Mesenchymal stem cell (in vitro differentiated cells and primary cell): ENCODE measurements at regions not wholly inside any gene's neighbourhood (a gene's known extent, or its start where the extent isn't known, plus 50 kb on each side); places are given as distances from the start of the nearest gene placed in this dataset.

ENCODE experiments used
- DNase-seq: peaks from one replicate; pipeline ENCODE4 v3.0.0-alpha.2; 2013
- H2AFZ ChIP-seq: one replicate; pipeline ENCODE4 v1.6.1; 2013; ENCODE audit warnings: low read depth, mild to moderate bottlenecking, control low read depth, inconsistent platforms, low read length, moderate library complexity
- H2AK5ac ChIP-seq: 2 replicates; pipeline ENCODE4 v1.6.1; 2013; ENCODE audit warnings: low read length, moderate library complexity, mild to moderate bottlenecking, inconsistent platforms; ENCODE audit not compliant: severe bottlenecking
- H2BK120ac ChIP-seq: one replicate; pipeline ENCODE4 v1.6.1; 2013; ENCODE audit warnings: low read depth, mild to moderate bottlenecking, inconsistent platforms, low read length, moderate library complexity
- H2BK12ac ChIP-seq, 2 experiments: one replicate each; pipeline ENCODE4 v1.6.1; 2013; ENCODE audit warnings: inconsistent platforms in 2 of 2, low read length in 2 of 2, mild to moderate bottlenecking in 2 of 2, moderate library complexity in 2 of 2, control low read depth in 1 of 2
- H2BK15ac ChIP-seq: one replicate; pipeline ENCODE4 v1.6.1; 2013; ENCODE audit warnings: mild to moderate bottlenecking, low read depth, inconsistent platforms; ENCODE audit not compliant: poor library complexity, severe bottlenecking
- H2BK5ac ChIP-seq: 2 replicates; pipeline ENCODE4 v1.6.1; 2013; ENCODE audit warnings: low read depth, mild to moderate bottlenecking, low read length, control low read depth, inconsistent platforms; ENCODE audit not compliant: poor library complexity, severe bottlenecking
- H3K14ac ChIP-seq, 2 experiments: one replicate each; pipeline ENCODE4 v1.6.1; 2013; ENCODE audit warnings: inconsistent platforms in 2 of 2, low read length in 2 of 2, control low read depth in 1 of 2, mild to moderate bottlenecking in 1 of 2, moderate library complexity in 1 of 2
- H3K18ac ChIP-seq, 2 experiments: one replicate each; pipeline ENCODE4 v1.6.1; 2013; ENCODE audit warnings: inconsistent platforms in 2 of 2, low read length in 2 of 2, control low read depth in 1 of 2, low read depth in 1 of 2, mild to moderate bottlenecking in 1 of 2
- H3K23ac ChIP-seq, 2 experiments: one replicate each; pipeline ENCODE4 v1.6.1; 2013; ENCODE audit warnings: inconsistent platforms in 2 of 2, low read length in 2 of 2, mild to moderate bottlenecking in 2 of 2, moderate library complexity in 2 of 2, control low read depth in 1 of 2
- H3K27ac ChIP-seq: 2 replicates; pipeline ENCODE4 v1.5.1; 2013; ENCODE audit warnings: mild to moderate bottlenecking, moderate library complexity, low read length, control low read depth, inconsistent platforms; ENCODE audit not compliant: poor library complexity, severe bottlenecking
- H3K27me3 ChIP-seq, 2 experiments: 2 replicates each; pipeline versions ENCODE4 v1.6.1 to v1.7.0; 2013; ENCODE audit warnings: low read length in 2 of 2, mild to moderate bottlenecking in 2 of 2, moderate library complexity in 2 of 2, control low read depth in 1 of 2, inconsistent platforms in 1 of 2; ENCODE audit not compliant: control insufficient read depth in 1 of 2, insufficient read depth in 1 of 2
- H3K36me3 ChIP-seq, 2 experiments: 2 replicates each; pipeline versions ENCODE4 v1.6.1 to v1.7.0; 2013; ENCODE audit warnings: low read length in 2 of 2, control low read depth in 1 of 2, inconsistent platforms in 1 of 2, low read depth in 1 of 2, mild to moderate bottlenecking in 1 of 2; ENCODE audit not compliant: insufficient read depth in 2 of 2, control insufficient read depth in 1 of 2
- H3K4ac ChIP-seq, 2 experiments: one replicate each; pipeline ENCODE4 v1.6.1; 2013; ENCODE audit warnings: inconsistent platforms in 2 of 2, low read length in 2 of 2, mild to moderate bottlenecking in 2 of 2, moderate library complexity in 2 of 2, control low read depth in 1 of 2, low read depth in 1 of 2
- H3K4me1 ChIP-seq: 2 replicates; pipeline ENCODE4 v1.6.1; 2013; ENCODE audit warnings: low read depth, low read length, control low read depth; ENCODE audit not compliant: control insufficient read depth, insufficient read depth
- H3K4me2 ChIP-seq: 2 replicates; pipeline ENCODE4 v1.6.1; 2013; ENCODE audit warnings: low read length, mild to moderate bottlenecking, inconsistent platforms; ENCODE audit not compliant: poor library complexity, severe bottlenecking
- H3K4me3 ChIP-seq, 2 experiments: 2 replicates each; pipeline versions ENCODE4 v1.5.1 to v1.7.0; 2013; ENCODE audit warnings: low read length in 2 of 2, mild to moderate bottlenecking in 2 of 2, control low read depth in 1 of 2, low read depth in 1 of 2; ENCODE audit not compliant: insufficient read depth in 1 of 2
- H3K79me1 ChIP-seq: replicated peaks from 2 replicates; pipeline ENCODE4 v1.6.1; 2013; ENCODE audit warnings: mild to moderate bottlenecking, control low read depth, low read length, inconsistent platforms; ENCODE audit not compliant: poor library complexity, severe bottlenecking
- H3K9ac ChIP-seq: 2 replicates; pipeline ENCODE4 v1.7.0; 2013; ENCODE audit warnings: mild to moderate bottlenecking, low read length, moderate library complexity
- H3K9me3 ChIP-seq: 2 replicates; pipeline ENCODE4 v1.7.0; 2013; ENCODE audit warnings: mild to moderate bottlenecking, low read length; ENCODE audit not compliant: control insufficient read depth
- H4K8ac ChIP-seq: one replicate; pipeline ENCODE4 v1.6.1; 2013; ENCODE audit warnings: inconsistent platforms, mild to moderate bottlenecking, low read length, moderate library complexity
- H4K91ac ChIP-seq: one replicate; pipeline ENCODE4 v1.6.1; 2013; ENCODE audit warnings: mild to moderate bottlenecking, low read length, inconsistent platforms
- WGBS: methylation state at CpG from one replicate; pipeline ENCODE4 v1.1.7; 2013; ENCODE audit warnings: mixed read lengths; 5-methylcytosine and 5-hydroxymethylcytosine counted together

- H3K14ac ChIP-seq: no peak overlapping the region
- no peak overlapping the region for H3K27ac ChIP-seq
- no peak overlapping the region for H3K4me2 ChIP-seq
- no peak overlapping the region for H3K4ac ChIP-seq
- H3K79me1 ChIP-seq: no peaks in the 10 kb centered on the region
- no peak for DNase-seq
- no peak overlapping the region for H3K4me3 ChIP-seq
- H3K4me1 ChIP-seq: no peaks in the 10 kb centered on the region
- no peak overlapping the region for H2AFZ ChIP-seq
- no peak overlapping the region for H3K23ac ChIP-seq
- no peak overlapping the region for H2BK120ac ChIP-seq
- H2BK12ac ChIP-seq: no peak overlapping the region
- no peak overlapping the region for H4K91ac ChIP-seq
- H2AK5ac ChIP-seq: no peak overlapping the region
- peaks cover 2% of the 10 kb centered on the region for H3K9me3 ChIP-seq
- H3K27me3 ChIP-seq: no peaks in the 10 kb centered on the region
- WGBS: no CpG with 5 or more reads among the region's 1 CpG
- H2BK5ac ChIP-seq: no peak overlapping the region
- no peak overlapping the region for H3K9ac ChIP-seq
- no peak overlapping the region for H4K8ac ChIP-seq
- H3K18ac ChIP-seq: no peak overlapping the region
- H3K36me3 ChIP-seq: no peaks in the 10 kb centered on the region
- H2BK15ac ChIP-seq: no peak overlapping the region
Measured at GRCh38 chr2:51297488-51297887, 265.6 kb upstream of the NRXN1 start.

GRCh38 chr2:51293566-51294200 is 261.8 kb upstream of the NRXN1 start:
- no peak overlapping the region for H2BK15ac ChIP-seq
- no peak overlapping the region for H3K4me3 ChIP-seq
- peaks cover 2% of the 10 kb centered on the region for H3K9me3 ChIP-seq
- H3K4me2 ChIP-seq: no peak overlapping the region
- no peaks in the 10 kb centered on the region for H3K79me1 ChIP-seq
- H2BK5ac ChIP-seq: no peak overlapping the region
- H3K4me1 ChIP-seq: no peaks in the 10 kb centered on the region
- no peak overlapping the region for H3K23ac ChIP-seq
- H2AK5ac ChIP-seq: no peak overlapping the region
- H3K27ac ChIP-seq: no peak overlapping the region
- no peaks in the 10 kb centered on the region for H3K36me3 ChIP-seq
- H2AFZ ChIP-seq: no peak overlapping the region
- 71% methylated on average over 5 of the region's 5 CpGs for WGBS
- no peak for DNase-seq
- no peak overlapping the region for H3K4ac ChIP-seq
- no peak overlapping the region for H4K91ac ChIP-seq
- H3K27me3 ChIP-seq: no peaks in the 10 kb centered on the region
- H3K9ac ChIP-seq: no peak overlapping the region
- H3K14ac ChIP-seq: no peak overlapping the region
- H4K8ac ChIP-seq: no peak overlapping the region
- no peak overlapping the region for H3K18ac ChIP-seq
- no peak overlapping the region for H2BK12ac ChIP-seq
- H2BK120ac ChIP-seq: no peak overlapping the region

GRCh38 chr2:51291762-51292551 is 260.0 kb upstream of the NRXN1 start:
- Histone ChIP-seq H2BK5ac (no peak overlapping the region), H4K8ac (no peak overlapping the region), H2BK120ac (no peak overlapping the region), H3K27ac (no peak overlapping the region), H3K79me1 (no peaks in the 10 kb centered on the region), H2AK5ac (no peak overlapping the region), H2BK15ac (no peak overlapping the region), H4K91ac (no peak overlapping the region), H3K9ac (no peak overlapping the region), H3K4me2 (no peak overlapping the region), H2AFZ (no peak overlapping the region), H2BK12ac (no peak overlapping the region), H3K18ac (no peak overlapping the region), H3K27me3 (no peaks in the 10 kb centered on the region), H3K4me3 (no peak overlapping the region), H3K4me1 (no peaks in the 10 kb centered on the region), H3K14ac (no peak overlapping the region), H3K4ac (no peak overlapping the region), H3K36me3 (no peaks in the 10 kb centered on the region), H3K9me3 (no peaks in the 10 kb centered on the region), H3K23ac (no peak overlapping the region)
- DNase-seq: no peak
- 72% methylated on average over 2 of the region's 5 CpGs for WGBS

- Histone ChIP-seq H2AFZ (no peak overlapping the region), H2BK120ac (no peak overlapping the region), H3K79me1 (no peaks in the 10 kb centered on the region), H3K14ac (no peak overlapping the region), H2AK5ac (no peak overlapping the region), H3K27me3 (no peaks in the 10 kb centered on the region), H2BK5ac (no peak overlapping the region), H2BK12ac (no peak overlapping the region), H3K18ac (no peak overlapping the region), H3K23ac (no peak overlapping the region), H3K9ac (no peak overlapping the region), H3K4me2 (no peak overlapping the region), H4K91ac (no peak overlapping the region), H2BK15ac (no peak overlapping the region), H3K4me3 (no peak overlapping the region), H3K27ac (no peak overlapping the region), H3K4me1 (no peaks in the 10 kb centered on the region), H3K9me3 (no peaks in the 10 kb centered on the region), H3K4ac (no peak overlapping the region), H4K8ac (no peak overlapping the region), H3K36me3 (no peaks in the 10 kb centered on the region)
- no peak for DNase-seq
- no CpG with 5 or more reads among the region's 2 CpGs for WGBS
Measured at GRCh38 chr2:51290725-51291124, 258.8 kb upstream of the NRXN1 start.
